B cell (primary cell): ENCODE measurements at regions not wholly inside any gene's neighbourhood (a gene's known extent, or its start where the extent isn't known, plus 50 kb on each side); places are given as distances from the start of the nearest gene placed in this dataset.

ENCODE experiments used
- EZH2 ChIP-seq: IDR thresholded peaks from 2 replicates; pipeline ENCODE4 v1.6.1; 2012; ENCODE audit warnings: borderline replicate concordance, low read depth, mild to moderate bottlenecking, moderate library complexity, low read length; ENCODE audit not compliant: insufficient read depth, poor library complexity, severe bottlenecking
- TF ChIP-seq, protein P1 (sequence below): fragments of 200-600 bp; IDR thresholded peaks from one replicate; pipeline ENCODE4 v1.8.0; 2022; ENCODE audit warnings: antibody characterized with exemption, mild to moderate bottlenecking

DNA sequence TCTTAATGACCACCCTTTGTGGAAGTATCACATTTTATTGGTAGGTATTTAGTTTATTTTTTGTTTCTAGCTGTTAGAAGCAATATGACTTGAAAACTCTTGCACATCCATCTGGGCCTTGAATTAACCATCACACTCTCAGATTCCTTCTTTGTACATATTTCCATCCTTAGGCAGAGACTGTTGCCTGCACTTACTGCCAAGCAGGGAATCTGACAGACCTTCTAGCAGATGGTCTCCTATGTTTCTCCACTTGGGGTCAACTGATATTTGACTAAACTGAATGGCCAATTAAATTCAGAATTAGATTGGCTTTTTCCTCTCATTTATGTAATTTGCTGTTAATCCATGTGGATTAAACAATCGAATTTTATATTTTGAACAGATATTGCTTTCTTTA lies 324.9 kb upstream of the TGFBR2 start:
- TF ChIP-seq, protein P1, sequence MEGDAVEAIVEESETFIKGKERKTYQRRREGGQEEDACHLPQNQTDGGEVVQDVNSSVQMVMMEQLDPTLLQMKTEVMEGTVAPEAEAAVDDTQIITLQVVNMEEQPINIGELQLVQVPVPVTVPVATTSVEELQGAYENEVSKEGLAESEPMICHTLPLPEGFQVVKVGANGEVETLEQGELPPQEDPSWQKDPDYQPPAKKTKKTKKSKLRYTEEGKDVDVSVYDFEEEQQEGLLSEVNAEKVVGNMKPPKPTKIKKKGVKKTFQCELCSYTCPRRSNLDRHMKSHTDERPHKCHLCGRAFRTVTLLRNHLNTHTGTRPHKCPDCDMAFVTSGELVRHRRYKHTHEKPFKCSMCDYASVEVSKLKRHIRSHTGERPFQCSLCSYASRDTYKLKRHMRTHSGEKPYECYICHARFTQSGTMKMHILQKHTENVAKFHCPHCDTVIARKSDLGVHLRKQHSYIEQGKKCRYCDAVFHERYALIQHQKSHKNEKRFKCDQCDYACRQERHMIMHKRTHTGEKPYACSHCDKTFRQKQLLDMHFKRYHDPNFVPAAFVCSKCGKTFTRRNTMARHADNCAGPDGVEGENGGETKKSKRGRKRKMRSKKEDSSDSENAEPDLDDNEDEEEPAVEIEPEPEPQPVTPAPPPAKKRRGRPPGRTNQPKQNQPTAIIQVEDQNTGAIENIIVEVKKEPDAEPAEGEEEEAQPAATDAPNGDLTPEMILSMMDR = no peak
- TF ChIP-seq EZH2 = no peak
